ENCODE measurements at regions not wholly inside any gene's neighbourhood (a gene's known extent, or its start where the extent isn't known, plus 50 kb on each side); places are given as distances from the start of the nearest gene placed in this dataset.

- TF ChIP-seq POLR2A (IDR thresholded peaks at IDR 0.05; ENCODE audit: low read depth, low read length) (no peak), POLR2AphosphoS5 (IDR thresholded peaks at IDR 0.05; ENCODE audit: low read depth, low read length) (no peak), TAF1 (IDR thresholded peaks at IDR 0.05; ENCODE audit: borderline replicate concordance, low read depth, low read length) (no peak)
Observed at GRCh38 chr3:83320726-83321125, 1559.3 kb upstream of the GBE1 start.

All from GM12892 (cell line).